IgD-negative memory B cell (primary cell): ENCODE measurements at regions not wholly inside any gene's neighbourhood (a gene's known extent, or its start where the extent isn't known, plus 50 kb on each side); places are given as distances from the start of the nearest gene placed in this dataset.
"Not testable (repeated sequence)": the region's sequence is repeated elsewhere in the genome, so short reads cannot be mapped to it uniquely, and the experiment has no call there.

Source experiments
- H3K27ac Mint-ChIP-seq, 3 donors: one replicate each; pipeline ENCODE4 v1.8.0; 2020 to 2022; ENCODE audit warnings: mild to moderate bottlenecking in 3 of 3, mixed read lengths in 3 of 3, moderate library complexity in 1 of 3
- H3K27me3 Mint-ChIP-seq: one replicate; pipeline ENCODE4 v1.8.0; 2021; ENCODE audit warnings: mixed read lengths
- H3K36me3 Mint-ChIP-seq: one replicate; pipeline ENCODE4 v1.8.0; 2020; ENCODE audit warnings: mild to moderate bottlenecking, mixed read lengths
- H3K4me1 Mint-ChIP-seq, 3 donors: one replicate each; pipeline ENCODE4 v1.8.0; 2020 to 2022; ENCODE audit warnings: mixed read lengths in 3 of 3, mild to moderate bottlenecking in 1 of 3
- H3K4me3 Mint-ChIP-seq, 4 donors: one replicate each; pipeline ENCODE4 v1.8.0; 2020 to 2022; ENCODE audit warnings: mild to moderate bottlenecking in 4 of 4, mixed read lengths in 4 of 4, moderate library complexity in 3 of 4
- H3K9me3 Mint-ChIP-seq, 3 donors: one replicate each; pipeline ENCODE4 v1.8.0; 2020 to 2021; ENCODE audit warnings: mixed read lengths in 3 of 3, mild to moderate bottlenecking in 1 of 3

GRCh38 chr5:124981901-124982300 is 235.5 kb upstream of the ZNF608 start:
- peaks cover 2% of the 10 kb centered on the region for H3K27me3 Mint-ChIP-seq
- H3K27ac Mint-ChIP-seq: peak overlapping the region in 1 of 3 donors; percentile 31
- no peaks in the 10 kb centered on the region for H3K36me3 Mint-ChIP-seq
- H3K9me3 Mint-ChIP-seq: peaks cover 0 to 2% (median 0%) of the 10 kb centered on the region in 3 donors
- H3K4me3 Mint-ChIP-seq: peak overlapping the region in 1 of 4 donors; percentile 19
- H3K4me1 Mint-ChIP-seq: peaks cover 36 to 50% (median 38%) of the 10 kb centered on the region in 3 donors

- H3K36me3 Mint-ChIP-seq: peaks cover 2% of the 10 kb centered on the region
- no peak overlapping the region for H3K27ac Mint-ChIP-seq
- peaks cover 0 to 8% (median 2%) of the 10 kb centered on the region in 3 donors for H3K9me3 Mint-ChIP-seq
- peaks cover 15 to 28% (median 17%) of the 10 kb centered on the region in 3 donors for H3K4me1 Mint-ChIP-seq
- H3K27me3 Mint-ChIP-seq: peaks cover 2% of the 10 kb centered on the region
- H3K4me3 Mint-ChIP-seq: no peak overlapping the region
Observed at GRCh38 chr5:124986170-124986569, 239.7 kb upstream of the ZNF608 start.

- Mint-ChIP-seq H3K36me3 (peaks cover 2% of the 10 kb centered on the region), H3K4me3 (no peak overlapping the region), H3K4me1 (peaks cover 12 to 23% (median 13%) of the 10 kb centered on the region in 3 donors), H3K9me3 (peaks cover 0 to 8% (median 2%) of the 10 kb centered on the region in 3 donors), H3K27ac (no peak overlapping the region), H3K27me3 (peaks cover 2% of the 10 kb centered on the region)
Observed at GRCh38 chr5:124986667-124987066, 240.2 kb upstream of the ZNF608 start.

- peaks cover 6 to 14% (median 6%) of the 10 kb centered on the region in 3 donors for H3K4me1 Mint-ChIP-seq
- H3K9me3 Mint-ChIP-seq, H3K27ac Mint-ChIP-seq, H3K27me3 Mint-ChIP-seq, H3K36me3 Mint-ChIP-seq: not testable (repeated sequence)
- peak overlapping the region in 1 of 4 donors; percentile 2 for H3K4me3 Mint-ChIP-seq
Observed at GRCh38 chr5:124987786-124988185, 241.3 kb upstream of the ZNF608 start.

- H3K27me3 Mint-ChIP-seq: no peaks in the 10 kb centered on the region
- H3K4me3 Mint-ChIP-seq: no peak overlapping the region
- peaks cover 0 to 7% (median 2%) of the 10 kb centered on the region in 3 donors for H3K9me3 Mint-ChIP-seq
- H3K36me3 Mint-ChIP-seq: peaks cover 2% of the 10 kb centered on the region
- peaks cover 0 to 2% (median 1%) of the 10 kb centered on the region in 3 donors for H3K4me1 Mint-ChIP-seq
- H3K27ac Mint-ChIP-seq: peak overlapping the region in 1 of 3 donors; percentile 10
Observed at GRCh38 chr5:124990723-124991122, 244.3 kb upstream of the ZNF608 start.

GRCh38 chr5:124995421-124995820 is 249.0 kb upstream of the ZNF608 start:
- Mint-ChIP-seq H3K27me3 (peaks cover 1% of the 10 kb centered on the region), H3K4me1 (peaks cover 0 to 3% (median 2%) of the 10 kb centered on the region in 3 donors), H3K9me3 (no peaks in the 10 kb centered on the region), H3K27ac (no peak overlapping the region), H3K4me3 (no peak overlapping the region), H3K36me3 (peaks cover 2% of the 10 kb centered on the region)

- Mint-ChIP-seq H3K36me3 (no peaks in the 10 kb centered on the region), H3K27ac (no peak overlapping the region), H3K4me1 (peaks cover 0 to 3% (median 2%) of the 10 kb centered on the region in 3 donors), H3K9me3 (no peaks in the 10 kb centered on the region), H3K27me3 (peaks cover 1% of the 10 kb centered on the region), H3K4me3 (no peak overlapping the region)
Observed at GRCh38 chr5:124996023-124996763, 249.8 kb upstream of the ZNF608 start.

GRCh38 chr5:124996764-124997077 is 250.3 kb upstream of the ZNF608 start:
- H3K4me3 Mint-ChIP-seq: no peak overlapping the region
- H3K9me3 Mint-ChIP-seq: no peaks in the 10 kb centered on the region
- H3K36me3 Mint-ChIP-seq: no peaks in the 10 kb centered on the region
- H3K27ac Mint-ChIP-seq: no peak overlapping the region
- H3K4me1 Mint-ChIP-seq: peaks cover 0 to 3% (median 2%) of the 10 kb centered on the region in 3 donors
- H3K27me3 Mint-ChIP-seq: peaks cover 1% of the 10 kb centered on the region

GRCh38 chr5:124997186-124997893 is 250.9 kb upstream of the ZNF608 start:
- Mint-ChIP-seq H3K9me3 (no peaks in the 10 kb centered on the region), H3K4me3 (no peak overlapping the region), H3K27ac (no peak overlapping the region), H3K4me1 (peaks cover 3 to 7% (median 5%) of the 10 kb centered on the region in 3 donors), H3K36me3 (no peaks in the 10 kb centered on the region), H3K27me3 (peaks cover 1% of the 10 kb centered on the region)

- Mint-ChIP-seq H3K27ac (no peak overlapping the region), H3K36me3 (no peaks in the 10 kb centered on the region), H3K9me3 (no peaks in the 10 kb centered on the region), H3K4me3 (no peak overlapping the region), H3K4me1 (peaks cover 6 to 13% (median 11%) of the 10 kb centered on the region in 3 donors), H3K27me3 (peaks cover 1% of the 10 kb centered on the region)
Observed at GRCh38 chr5:124998520-124998919, 252.1 kb upstream of the ZNF608 start.

- H3K9me3 Mint-ChIP-seq: no peaks in the 10 kb centered on the region
- H3K4me3 Mint-ChIP-seq: peak overlapping the region in 1 of 4 donors; percentile 24
- peaks cover 25 to 28% (median 28%) of the 10 kb centered on the region in 3 donors for H3K4me1 Mint-ChIP-seq
- H3K27ac Mint-ChIP-seq: no peak overlapping the region
- no peaks in the 10 kb centered on the region for H3K27me3 Mint-ChIP-seq
- H3K36me3 Mint-ChIP-seq: no peaks in the 10 kb centered on the region
Observed at GRCh38 chr5:125002727-125003598, 256.5 kb upstream of the ZNF608 start.

- no peaks in the 10 kb centered on the region for H3K9me3 Mint-ChIP-seq
- H3K27me3 Mint-ChIP-seq: no peaks in the 10 kb centered on the region
- peaks cover 25 to 30% (median 28%) of the 10 kb centered on the region in 3 donors for H3K4me1 Mint-ChIP-seq
- no peak overlapping the region for H3K4me3 Mint-ChIP-seq
- H3K36me3 Mint-ChIP-seq: no peaks in the 10 kb centered on the region
- H3K27ac Mint-ChIP-seq: no peak overlapping the region
Observed at GRCh38 chr5:125004009-125004408, 257.6 kb upstream of the ZNF608 start.

GRCh38 chr5:125005266-125005665 is 258.8 kb upstream of the ZNF608 start:
- Mint-ChIP-seq H3K27ac (no peak overlapping the region), H3K4me1 (peaks cover 25 to 30% (median 26%) of the 10 kb centered on the region in 3 donors)

GRCh38 chr5:125006011-125006685 is 259.7 kb upstream of the ZNF608 start:
- no peaks in the 10 kb centered on the region for H3K36me3 Mint-ChIP-seq
- H3K4me1 Mint-ChIP-seq: peaks cover 26 to 30% (median 29%) of the 10 kb centered on the region in 3 donors
- H3K9me3 Mint-ChIP-seq: no peaks in the 10 kb centered on the region
- no peaks in the 10 kb centered on the region for H3K27me3 Mint-ChIP-seq
- peak overlapping the region in 2 of 4 donors; percentile 86 to 89 for H3K4me3 Mint-ChIP-seq
- peak overlapping the region in 2 of 3 donors; percentile 2 to 89 for H3K27ac Mint-ChIP-seq

More at GRCh38 chr5:125005266-125005665, 258.8 kb upstream of the ZNF608 start:
- H3K4me3 Mint-ChIP-seq: peak overlapping the region in 2 of 4 donors; percentile 2 to 61
- no peaks in the 10 kb centered on the region for H3K27me3 Mint-ChIP-seq
- H3K36me3 Mint-ChIP-seq: no peaks in the 10 kb centered on the region
- H3K9me3 Mint-ChIP-seq: no peaks in the 10 kb centered on the region
